Brain microvascular endothelial cell (primary cell): ENCODE measurements at regions not wholly inside any gene's neighbourhood (a gene's known extent, or its start where the extent isn't known, plus 50 kb on each side); places are given as distances from the start of the nearest gene placed in this dataset.

Experiments
- DNase-seq: peaks from one replicate; pipeline ENCODE4 v3.0.0-alpha.2; 2020
- H3K27ac ChIP-seq: fragments of 250-450 bp; sonication (Bioruptor Pico); 2 replicates; pipeline ENCODE4 v1.5.1; 2020; ENCODE audit warnings: mild to moderate bottlenecking, moderate library complexity
- H3K27me3 ChIP-seq: fragments of 250-450 bp; sonication (Bioruptor Pico); replicated peaks from 2 replicates; pipeline ENCODE4 v1.5.1; 2020; ENCODE audit warnings: mild to moderate bottlenecking
- H3K36me3 ChIP-seq: fragments of 250-450 bp; sonication (Bioruptor Pico); replicated peaks from 2 replicates; pipeline ENCODE4 v1.5.1; 2020; ENCODE audit warnings: mild to moderate bottlenecking
- H3K4me3 ChIP-seq: 2 replicates; pipeline ENCODE4 v1.5.1; 2011; ENCODE audit warnings: low read depth, mild to moderate bottlenecking, control low read depth, low read length, moderate library complexity
- CTCF ChIP-seq: IDR thresholded peaks from 2 replicates; pipeline ENCODE4 v1.5.1; 2011; ENCODE audit warnings: low read depth, mild to moderate bottlenecking, moderate library complexity, low read length, control low read depth, inconsistent platforms; ENCODE audit errors: missing control alignments
- in situ Hi-C: cut with HindIII; loops from 2 replicates; pipeline ENCODE4 v1.10.0; 2017; ENCODE audit warnings: low sequenced_read_pairs, low pct_ligation_motif_present

DNA sequence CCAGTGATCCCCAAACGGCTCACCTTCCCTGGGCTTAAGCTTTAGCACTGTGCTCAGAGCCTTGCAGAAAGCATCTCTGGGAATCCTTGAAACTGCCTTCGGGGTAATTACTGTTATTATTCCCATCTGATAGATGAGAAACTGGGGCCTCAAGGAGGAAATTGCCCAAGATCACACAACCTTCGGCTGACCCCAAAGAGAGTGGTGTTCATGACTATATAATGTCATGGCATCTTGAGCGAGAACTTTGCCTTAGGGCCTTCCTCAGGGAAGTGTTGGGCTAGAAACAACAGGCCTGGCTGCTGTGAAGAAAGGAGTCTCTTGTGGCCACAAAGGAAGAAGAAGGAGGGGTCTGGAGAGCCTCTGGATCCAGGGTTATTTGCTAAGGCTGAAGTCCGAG lies 388.7 kb upstream of the CFAP20DC start:
- DNase-seq, result no peak
- Histone ChIP-seq H3K36me3 (no peaks in the 10 kb centered on the region), H3K4me3 (no peak overlapping the region), H3K27me3 (no peaks in the 10 kb centered on the region), H3K27ac (no peak overlapping the region)
- in situ Hi-C loops, result no loop called here
- TF ChIP-seq CTCF, result no peak

GRCh38 chr3:59436164-59436958 lies 386.5 kb upstream of the CFAP20DC start:
- no peaks in the 10 kb centered on the region for H3K36me3 ChIP-seq
- no peak for TF ChIP-seq CTCF
- no peak overlapping the region for H3K27ac ChIP-seq
- in situ Hi-C loops, result no loop called here
- no peaks in the 10 kb centered on the region for H3K27me3 ChIP-seq
- H3K4me3 ChIP-seq, result no peak overlapping the region
- DNase-seq, result no peak

GRCh38 chr3:59433546-59433945 lies 383.7 kb upstream of the CFAP20DC start:
- Histone ChIP-seq H3K27me3 (no peaks in the 10 kb centered on the region), H3K4me3 (no peak overlapping the region), H3K27ac (no peak overlapping the region), H3K36me3 (no peaks in the 10 kb centered on the region)
- no peak for TF ChIP-seq CTCF
- DNase-seq, result no peak
- in situ Hi-C loops, result no loop called here

DNA sequence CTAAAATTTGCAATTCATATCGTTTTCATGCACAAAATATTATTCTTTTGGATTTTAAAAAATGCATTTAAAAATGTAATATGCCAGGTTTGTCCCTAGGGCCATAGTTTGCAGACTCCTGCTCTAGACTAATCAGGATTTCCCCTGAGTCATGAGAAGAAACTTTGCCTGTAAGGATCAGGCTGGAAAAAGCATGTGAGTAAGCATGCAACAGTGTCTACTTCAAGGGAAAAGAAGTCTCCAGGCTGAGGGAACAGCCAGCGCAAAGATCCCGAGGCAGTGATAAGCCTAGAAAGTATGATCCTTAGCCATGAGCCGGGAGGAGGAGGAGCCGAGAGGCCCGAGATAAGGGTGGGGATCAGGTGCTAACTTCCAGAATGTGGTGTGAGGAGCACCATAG lies 382.8 kb upstream of the CFAP20DC start:
- H3K4me3 ChIP-seq, result no peak overlapping the region
- H3K27me3 ChIP-seq, result no peaks in the 10 kb centered on the region
- peak; percentile 34 for DNase-seq
- H3K36me3 ChIP-seq, result no peaks in the 10 kb centered on the region
- no peak overlapping the region for H3K27ac ChIP-seq
- no peak for TF ChIP-seq CTCF
- in situ Hi-C loops, result no loop called here

DNA sequence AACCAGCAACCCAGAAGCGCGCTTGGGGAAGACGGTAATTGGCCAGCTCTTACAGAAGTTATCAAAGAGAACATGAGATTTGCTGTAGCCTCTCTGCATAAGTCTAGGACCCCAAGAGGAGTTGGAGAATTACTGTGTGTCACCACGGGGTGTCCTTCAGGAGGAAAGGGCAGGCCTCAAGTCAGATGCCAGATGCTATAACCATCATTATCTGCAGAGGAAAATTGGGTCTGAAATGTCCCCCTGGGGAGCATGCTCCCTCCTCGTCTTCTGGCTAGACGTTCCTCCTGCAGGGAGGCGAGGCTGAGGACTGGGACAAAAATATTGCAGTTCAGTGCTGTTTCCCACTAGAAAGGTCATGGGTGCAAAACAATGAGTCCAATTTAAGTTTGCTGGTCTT lies 380.5 kb upstream of the CFAP20DC start:
- H3K27me3 ChIP-seq, result no peaks in the 10 kb centered on the region
- in situ Hi-C loops, result no loop called here
- H3K4me3 ChIP-seq, result no peak overlapping the region
- TF ChIP-seq CTCF, result no peak
- no peak overlapping the region for H3K27ac ChIP-seq
- DNase-seq, result no peak
- no peaks in the 10 kb centered on the region for H3K36me3 ChIP-seq

DNA sequence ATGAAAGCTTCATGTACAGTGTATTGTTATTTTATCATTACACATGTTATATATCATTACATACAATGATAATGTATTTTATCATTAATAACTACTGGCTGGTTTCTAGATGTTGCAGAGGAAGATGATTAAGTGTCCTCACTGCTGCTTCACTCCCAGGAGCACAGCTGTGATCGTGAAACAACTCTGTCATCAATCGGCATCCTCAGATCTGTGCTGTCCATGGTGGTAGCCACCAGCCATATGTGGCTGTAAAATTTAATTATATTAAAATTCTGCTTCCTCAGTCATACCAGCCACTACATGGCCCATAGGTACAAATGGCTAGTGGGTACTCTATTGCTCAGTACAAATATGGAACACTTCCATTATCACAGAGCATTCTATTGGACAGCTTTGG lies 379.4 kb upstream of the CFAP20DC start:
- H3K27ac ChIP-seq, result no peak overlapping the region
- in situ Hi-C loops, result no loop called here
- no peak for TF ChIP-seq CTCF
- H3K27me3 ChIP-seq, result no peaks in the 10 kb centered on the region
- H3K36me3 ChIP-seq, result no peaks in the 10 kb centered on the region
- no peak overlapping the region for H3K4me3 ChIP-seq
- no peak for DNase-seq
